ENCODE measurements at regions not wholly inside any gene's neighbourhood (a gene's known extent, or its start where the extent isn't known, plus 50 kb on each side); places are given as distances from the start of the nearest gene placed in this dataset.

GRCh38 chr1:67515324-67516080, 85.3 kb upstream of the SERBP1 start:
- H3K27ac ChIP-seq: no peak overlapping the region
- no peak for DNase-seq (ENCODE audit: low read depth in 1 of 2, low spot score in 2 of 2)
- no peak overlapping the region for H3K4me3 ChIP-seq
- H3K36me3 ChIP-seq: no peaks in the 10 kb centered on the region
- H3K9me3 ChIP-seq (replicated peaks): peaks cover 6% of the 10 kb centered on the region; the same call in 1 of the 2 replicates
- H3K27me3 ChIP-seq (replicated peaks): no peaks in the 10 kb centered on the region
- H3K4me1 ChIP-seq (replicated peaks): no peaks in the 10 kb centered on the region

GRCh38 chr1:67517046-67517445, 86.8 kb upstream of the SERBP1 start:
- no peak for DNase-seq (ENCODE audit: low read depth in 1 of 2, low spot score in 2 of 2)
- Histone ChIP-seq H3K9me3 (replicated peaks) (peaks cover 6% of the 10 kb centered on the region; the same call in 1 of the 2 replicates), H3K4me1 (replicated peaks) (no peaks in the 10 kb centered on the region), H3K36me3 (no peaks in the 10 kb centered on the region), H3K27ac (no peak overlapping the region), H3K27me3 (replicated peaks) (no peaks in the 10 kb centered on the region), H3K4me3 (no peak overlapping the region)

GRCh38 chr1:67522001-67522441, 91.8 kb upstream of the SERBP1 start:
- no peaks in the 10 kb centered on the region for H3K4me1 ChIP-seq (replicated peaks)
- no peaks in the 10 kb centered on the region for H3K36me3 ChIP-seq
- H3K27ac ChIP-seq: no peak overlapping the region
- DNase-seq (ENCODE audit: low read depth in 1 of 2, low spot score in 2 of 2): no peak
- no peaks in the 10 kb centered on the region for H3K27me3 ChIP-seq (replicated peaks)
- H3K4me3 ChIP-seq: no peak overlapping the region
- H3K9me3 ChIP-seq (replicated peaks): no peaks in the 10 kb centered on the region; the same call in 1 of the 2 replicates

- H3K27ac ChIP-seq: no peak overlapping the region
- H3K27me3 ChIP-seq (replicated peaks): no peaks in the 10 kb centered on the region
- no peaks in the 10 kb centered on the region for H3K4me1 ChIP-seq (replicated peaks)
- H3K4me3 ChIP-seq: no peak overlapping the region
- no peak for DNase-seq (ENCODE audit: low read depth in 1 of 2, low spot score in 2 of 2)
- no peaks in the 10 kb centered on the region for H3K36me3 ChIP-seq
- H3K9me3 ChIP-seq (replicated peaks): no peaks in the 10 kb centered on the region; the same call in 1 of the 2 replicates
Observed at GRCh38 chr1:67522793-67523192, 92.6 kb upstream of the SERBP1 start.

- Histone ChIP-seq H3K4me3 (no peak overlapping the region), H3K27me3 (replicated peaks) (no peaks in the 10 kb centered on the region), H3K4me1 (replicated peaks) (no peaks in the 10 kb centered on the region), H3K9me3 (replicated peaks) (no peaks in the 10 kb centered on the region; the same call in 1 of the 2 replicates), H3K27ac (no peak overlapping the region), H3K36me3 (no peaks in the 10 kb centered on the region)
- DNase-seq (ENCODE audit: low read depth in 1 of 2, low spot score in 2 of 2): no peak
Observed at GRCh38 chr1:67524143-67525052, 94.2 kb upstream of the SERBP1 start.

GRCh38 chr1:67525053-67525760, 95.0 kb upstream of the SERBP1 start:
- Histone ChIP-seq H3K27ac (no peak overlapping the region), H3K9me3 (replicated peaks) (no peaks in the 10 kb centered on the region; the same call in 1 of the 2 replicates), H3K4me1 (replicated peaks) (no peaks in the 10 kb centered on the region), H3K27me3 (replicated peaks) (no peaks in the 10 kb centered on the region), H3K36me3 (no peaks in the 10 kb centered on the region), H3K4me3 (no peak overlapping the region)
- DNase-seq (ENCODE audit: low read depth in 1 of 2, low spot score in 2 of 2): no peak

GRCh38 chr1:67528141-67528540, 97.9 kb upstream of the SERBP1 start:
- no peak for DNase-seq (ENCODE audit: low read depth in 1 of 2, low spot score in 2 of 2)
- Histone ChIP-seq H3K36me3 (no peaks in the 10 kb centered on the region), H3K27me3 (replicated peaks) (no peaks in the 10 kb centered on the region), H3K9me3 (replicated peaks) (no peaks in the 10 kb centered on the region; the same call in 1 of the 2 replicates), H3K4me1 (replicated peaks) (no peaks in the 10 kb centered on the region), H3K4me3 (no peak overlapping the region), H3K27ac (no peak overlapping the region)

GRCh38 chr1:67530071-67530470, 99.9 kb upstream of the SERBP1 start:
- H3K27me3 ChIP-seq (replicated peaks): no peaks in the 10 kb centered on the region

GRCh38 chr1:67532452-67533216, 102.4 kb upstream of the SERBP1 start:
- Histone ChIP-seq H3K4me1 (replicated peaks) (peaks cover 13% of the 10 kb centered on the region), H3K27me3 (replicated peaks) (no peaks in the 10 kb centered on the region), H3K4me3 (no peak overlapping the region)

More at GRCh38 chr1:67530071-67530470, 99.9 kb upstream of the SERBP1 start:
- no peak overlapping the region for H3K27ac ChIP-seq
- H3K36me3 ChIP-seq: no peaks in the 10 kb centered on the region
- no peak for DNase-seq (ENCODE audit: low read depth in 1 of 2, low spot score in 2 of 2)
- no peaks in the 10 kb centered on the region; the same call in 1 of the 2 replicates for H3K9me3 ChIP-seq (replicated peaks)
- peaks cover 9% of the 10 kb centered on the region for H3K4me1 ChIP-seq (replicated peaks)
- H3K4me3 ChIP-seq: no peak overlapping the region

GRCh38 chr1:67534627-67535065, 104.4 kb upstream of the SERBP1 start:
- peak overlapping the region; percentile 16; the same call in 1 of the 2 replicates for H3K27ac ChIP-seq

More at GRCh38 chr1:67532452-67533216, 102.4 kb upstream of the SERBP1 start:
- H3K36me3 ChIP-seq: no peaks in the 10 kb centered on the region
- no peaks in the 10 kb centered on the region for H3K9me3 ChIP-seq (replicated peaks)
- DNase-seq (ENCODE audit: low read depth in 1 of 2, low spot score in 2 of 2): peak; percentile 49 to 58
- H3K27ac ChIP-seq: no peak overlapping the region

GRCh38 chr1:67535474-67535873, 105.3 kb upstream of the SERBP1 start:
- Histone ChIP-seq H3K4me3 (no peak overlapping the region), H3K27me3 (replicated peaks) (no peaks in the 10 kb centered on the region), H3K9me3 (replicated peaks) (no peaks in the 10 kb centered on the region), H3K27ac (no peak overlapping the region), H3K4me1 (replicated peaks) (peaks cover 13% of the 10 kb centered on the region), H3K36me3 (no peaks in the 10 kb centered on the region)
- DNase-seq (ENCODE audit: low read depth in 1 of 2, low spot score in 2 of 2): peak; percentile 54 to 80

More at GRCh38 chr1:67534627-67535065, 104.4 kb upstream of the SERBP1 start:
- Histone ChIP-seq H3K27me3 (replicated peaks) (no peaks in the 10 kb centered on the region), H3K4me3 (no peak overlapping the region), H3K4me1 (replicated peaks) (peaks cover 13% of the 10 kb centered on the region), H3K9me3 (replicated peaks) (no peaks in the 10 kb centered on the region), H3K36me3 (no peaks in the 10 kb centered on the region)
- DNase-seq (ENCODE audit: low read depth in 1 of 2, low spot score in 2 of 2): peak; percentile 47 to 52

- H3K9me3 ChIP-seq (replicated peaks): no peaks in the 10 kb centered on the region
- no peaks in the 10 kb centered on the region for H3K36me3 ChIP-seq
- DNase-seq (ENCODE audit: low read depth in 1 of 2, low spot score in 2 of 2): no peak
- no peaks in the 10 kb centered on the region for H3K27me3 ChIP-seq (replicated peaks)
- H3K4me3 ChIP-seq: no peak overlapping the region
- H3K27ac ChIP-seq: no peak overlapping the region
- peaks cover 16% of the 10 kb centered on the region for H3K4me1 ChIP-seq (replicated peaks)
Observed at GRCh38 chr1:67536957-67537666, 106.9 kb upstream of the SERBP1 start.

All from SJSA1 (cell line).